T-helper 1 cell treated with Interleukin-12 subunit alpha and Interleukin-12 subunit beta and Interleukin-4 antibody, amounts not matched to agents 30 μg/mL and 1 μg/mL, for 36 hours (primary cell): ENCODE measurements at regions not wholly inside any gene's neighbourhood (a gene's known extent, or its start where the extent isn't known, plus 50 kb on each side); places are given as distances from the start of the nearest gene placed in this dataset.
"Not testable (repeated sequence)": the region's sequence is repeated elsewhere in the genome, so short reads cannot be mapped to it uniquely, and the experiment has no call there.

Source experiments
- H3K27ac Mint-ChIP-seq: one replicate; pipeline ENCODE4 v1.8.0; 2021; ENCODE audit warnings: mild to moderate bottlenecking, mixed read lengths
- H3K27me3 Mint-ChIP-seq: one replicate; pipeline ENCODE4 v1.8.0; 2021; ENCODE audit warnings: low read depth, mixed read lengths
- H3K36me3 Mint-ChIP-seq: one replicate; pipeline ENCODE4 v1.8.0; 2021; ENCODE audit warnings: low read depth, mixed read lengths
- H3K4me1 Mint-ChIP-seq: one replicate; pipeline ENCODE4 v1.8.0; 2021; ENCODE audit warnings: low read depth, mixed read lengths
- H3K4me3 Mint-ChIP-seq: one replicate; pipeline ENCODE4 v1.8.0; 2021; ENCODE audit warnings: mild to moderate bottlenecking, moderate library complexity, mixed read lengths
- H3K9me3 Mint-ChIP-seq: one replicate; pipeline ENCODE4 v1.8.0; 2021; ENCODE audit warnings: mixed read lengths

- Mint-ChIP-seq H3K36me3 (no peaks in the 10 kb centered on the region), H3K9me3 (no peaks in the 10 kb centered on the region), H3K4me3 (no peak overlapping the region), H3K4me1 (no peaks in the 10 kb centered on the region), H3K27me3 (no peaks in the 10 kb centered on the region), H3K27ac (no peak overlapping the region)
Observed at GRCh38 chr16:86951041-86951822, 366.0 kb downstream of the C16orf95 start.

- no peak overlapping the region for H3K4me3 Mint-ChIP-seq
- peaks cover 4% of the 10 kb centered on the region for H3K4me1 Mint-ChIP-seq
- no peaks in the 10 kb centered on the region for H3K36me3 Mint-ChIP-seq
- H3K27ac Mint-ChIP-seq, result no peak overlapping the region
- H3K9me3 Mint-ChIP-seq, result no peaks in the 10 kb centered on the region
- H3K27me3 Mint-ChIP-seq, result no peaks in the 10 kb centered on the region
Observed at GRCh38 chr16:86951831-86952598, 365.2 kb downstream of the C16orf95 start.

- Mint-ChIP-seq H3K36me3 (no peaks in the 10 kb centered on the region), H3K27ac (no peak overlapping the region), H3K4me1 (peaks cover 4% of the 10 kb centered on the region), H3K4me3 (no peak overlapping the region), H3K9me3 (no peaks in the 10 kb centered on the region), H3K27me3 (no peaks in the 10 kb centered on the region)
Observed at GRCh38 chr16:86952769-86953168, 364.4 kb downstream of the C16orf95 start.

- H3K4me3 Mint-ChIP-seq, result no peak overlapping the region
- no peaks in the 10 kb centered on the region for H3K9me3 Mint-ChIP-seq
- H3K4me1 Mint-ChIP-seq, result peaks cover 4% of the 10 kb centered on the region
- H3K27ac Mint-ChIP-seq, result no peak overlapping the region
- H3K36me3 Mint-ChIP-seq, result no peaks in the 10 kb centered on the region
- H3K27me3 Mint-ChIP-seq, result peaks cover 2% of the 10 kb centered on the region
Observed at GRCh38 chr16:86953631-86954391, 363.4 kb downstream of the C16orf95 start.

- no peak overlapping the region for H3K4me3 Mint-ChIP-seq
- H3K4me1 Mint-ChIP-seq, result peaks cover 4% of the 10 kb centered on the region
- H3K9me3 Mint-ChIP-seq, result no peaks in the 10 kb centered on the region
- H3K36me3 Mint-ChIP-seq, result no peaks in the 10 kb centered on the region
- peaks cover 4% of the 10 kb centered on the region for H3K27me3 Mint-ChIP-seq
- H3K27ac Mint-ChIP-seq, result no peak overlapping the region
Observed at GRCh38 chr16:86955136-86955855, 361.9 kb downstream of the C16orf95 start.

- H3K4me1 Mint-ChIP-seq, result peaks cover 4% of the 10 kb centered on the region
- H3K27ac Mint-ChIP-seq, result no peak overlapping the region
- peaks cover 4% of the 10 kb centered on the region for H3K27me3 Mint-ChIP-seq
- no peaks in the 10 kb centered on the region for H3K9me3 Mint-ChIP-seq
- no peaks in the 10 kb centered on the region for H3K36me3 Mint-ChIP-seq
- no peak overlapping the region for H3K4me3 Mint-ChIP-seq
Observed at GRCh38 chr16:86956437-86956836, 360.8 kb downstream of the C16orf95 start.

GRCh38 chr16:86957662-86958198, 359.5 kb downstream of the C16orf95 start:
- not testable (repeated sequence) for H3K4me1 Mint-ChIP-seq, H3K27me3 Mint-ChIP-seq, H3K27ac Mint-ChIP-seq, H3K9me3 Mint-ChIP-seq, H3K36me3 Mint-ChIP-seq, H3K4me3 Mint-ChIP-seq

- H3K27me3 Mint-ChIP-seq, result peaks cover 4% of the 10 kb centered on the region
- H3K36me3 Mint-ChIP-seq, result no peaks in the 10 kb centered on the region
- H3K9me3 Mint-ChIP-seq, result no peaks in the 10 kb centered on the region
- peaks cover 4% of the 10 kb centered on the region for H3K4me1 Mint-ChIP-seq
- H3K4me3 Mint-ChIP-seq, result no peak overlapping the region
- H3K27ac Mint-ChIP-seq, result no peak overlapping the region
Observed at GRCh38 chr16:86958423-86958822, 358.8 kb downstream of the C16orf95 start.

GRCh38 chr16:86959091-86959651, 358.0 kb downstream of the C16orf95 start:
- peaks cover 4% of the 10 kb centered on the region for H3K4me1 Mint-ChIP-seq
- peaks cover 4% of the 10 kb centered on the region for H3K27me3 Mint-ChIP-seq
- H3K9me3 Mint-ChIP-seq, result no peaks in the 10 kb centered on the region
- H3K4me3 Mint-ChIP-seq, result no peak overlapping the region
- no peak overlapping the region for H3K27ac Mint-ChIP-seq
- H3K36me3 Mint-ChIP-seq, result no peaks in the 10 kb centered on the region

GRCh38 chr16:86959729-86960128, 357.5 kb downstream of the C16orf95 start:
- Mint-ChIP-seq H3K27ac (no peak overlapping the region), H3K27me3 (peaks cover 4% of the 10 kb centered on the region)

GRCh38 chr16:86960266-86960665, 356.9 kb downstream of the C16orf95 start:
- Mint-ChIP-seq H3K9me3 (no peaks in the 10 kb centered on the region), H3K4me1 (peaks cover 4% of the 10 kb centered on the region), H3K4me3 (no peak overlapping the region), H3K27ac (no peak overlapping the region), H3K27me3 (peaks cover 4% of the 10 kb centered on the region), H3K36me3 (no peaks in the 10 kb centered on the region)

More at GRCh38 chr16:86959729-86960128, 357.5 kb downstream of the C16orf95 start:
- Mint-ChIP-seq H3K4me3 (no peak overlapping the region), H3K4me1 (peaks cover 4% of the 10 kb centered on the region), H3K9me3 (no peaks in the 10 kb centered on the region), H3K36me3 (no peaks in the 10 kb centered on the region)

GRCh38 chr16:86961171-86961601, 356.0 kb downstream of the C16orf95 start:
- H3K27ac Mint-ChIP-seq, result no peak overlapping the region

GRCh38 chr16:86962259-86962658, 354.9 kb downstream of the C16orf95 start:
- Mint-ChIP-seq H3K4me1 (no peaks in the 10 kb centered on the region), H3K36me3 (no peaks in the 10 kb centered on the region), H3K27me3 (peaks cover 4% of the 10 kb centered on the region), H3K9me3 (no peaks in the 10 kb centered on the region), H3K27ac (no peak overlapping the region), H3K4me3 (no peak overlapping the region)

More at GRCh38 chr16:86961171-86961601, 356.0 kb downstream of the C16orf95 start:
- no peaks in the 10 kb centered on the region for H3K9me3 Mint-ChIP-seq
- H3K27me3 Mint-ChIP-seq, result peaks cover 4% of the 10 kb centered on the region
- H3K4me3 Mint-ChIP-seq, result no peak overlapping the region
- H3K36me3 Mint-ChIP-seq, result no peaks in the 10 kb centered on the region
- peaks cover 4% of the 10 kb centered on the region for H3K4me1 Mint-ChIP-seq
